ENCODE measurements at regions not wholly inside any gene's neighbourhood (a gene's known extent, or its start where the extent isn't known, plus 50 kb on each side); places are given as distances from the start of the nearest gene placed in this dataset.

GRCh38 chr5:88390481-88390880, 121.8 kb upstream of the TMEM161B start:
- ChIA-PET CTCF (no interaction called here), POLR2A (no interaction called here)
- Histone ChIP-seq H3K36me3 (ENCODE audit: control insufficient read depth, insufficient read depth, low read length) (no peaks in the 10 kb centered on the region), H3K4me3 (ENCODE audit: low read depth, low read length) (no peak overlapping the region), H3K27me3 (ENCODE audit: control insufficient read depth, insufficient read depth, low read length) (no peaks in the 10 kb centered on the region)
- DNase-seq (ENCODE audit: low read depth) = no peak
- no peak for TF ChIP-seq CTCF (IDR thresholded peaks at IDR 0.05; ENCODE audit: insufficient read depth, low read depth, low read length)

GRCh38 chr5:88390096-88390441, 121.4 kb upstream of the TMEM161B start:
- TF ChIP-seq CTCF (IDR thresholded peaks at IDR 0.05; ENCODE audit: insufficient read depth, low read depth, low read length) = no peak
- ChIA-PET CTCF (no interaction called here), POLR2A (no interaction called here)
- no peak for DNase-seq (ENCODE audit: low read depth)
- Histone ChIP-seq H3K27me3 (ENCODE audit: control insufficient read depth, insufficient read depth, low read length) (no peaks in the 10 kb centered on the region), H3K36me3 (ENCODE audit: control insufficient read depth, insufficient read depth, low read length) (no peaks in the 10 kb centered on the region), H3K4me3 (ENCODE audit: low read depth, low read length) (no peak overlapping the region)

DNA sequence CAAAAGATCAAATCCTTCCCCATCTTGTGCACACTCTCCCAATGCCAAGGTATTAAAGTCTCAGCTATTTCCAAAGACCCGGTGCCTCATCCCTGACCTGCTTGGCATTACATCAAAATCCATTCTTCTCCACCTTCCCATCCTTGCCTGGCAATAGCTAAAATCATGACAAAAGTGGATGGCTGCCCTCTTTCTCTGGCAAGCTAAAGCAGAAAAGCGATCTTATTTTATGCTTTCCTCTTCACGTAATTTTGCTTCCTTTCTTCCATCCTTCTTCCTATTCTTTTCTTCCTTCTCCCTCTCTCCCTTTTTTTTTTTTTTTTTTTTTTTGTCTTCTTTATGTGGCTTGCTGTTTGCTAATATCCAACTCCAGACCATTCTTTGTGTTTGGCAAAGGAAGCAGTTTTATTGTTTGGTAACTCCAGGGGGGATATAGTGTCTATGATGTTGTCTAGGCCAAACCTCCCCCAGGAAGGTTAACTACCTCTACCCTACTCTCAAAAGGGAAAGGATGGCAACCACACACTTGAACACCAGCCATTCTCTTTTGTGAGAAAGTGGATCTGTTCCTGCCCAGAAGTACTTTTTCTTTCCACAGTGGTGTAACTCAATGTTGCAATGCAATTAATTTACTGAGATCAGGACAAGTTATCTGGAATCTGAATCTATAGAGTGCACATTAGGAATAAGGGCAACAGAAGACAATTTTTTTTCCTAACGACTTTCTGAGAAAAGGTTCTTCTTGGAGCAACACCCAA, 120.9 kb upstream of the TMEM161B start:
- H3K4me3 ChIP-seq (ENCODE audit: low read depth, low read length) = no peak overlapping the region
- POLR2A ChIA-PET = no interaction called here
- H3K36me3 ChIP-seq (ENCODE audit: control insufficient read depth, insufficient read depth, low read length) = no peaks in the 10 kb centered on the region
- no peaks in the 10 kb centered on the region for H3K27me3 ChIP-seq (ENCODE audit: control insufficient read depth, insufficient read depth, low read length)
- no peak for TF ChIP-seq CTCF (IDR thresholded peaks at IDR 0.05; ENCODE audit: insufficient read depth, low read depth, low read length)
- no peak for DNase-seq (ENCODE audit: low read depth)
- CTCF ChIA-PET = interaction anchor here (1.5 kb wide), 1 partner anchor 50 kb away, joined by 3 read pairs; no protein-coding TSS in a partner anchor

- no peaks in the 10 kb centered on the region for H3K36me3 ChIP-seq (ENCODE audit: control insufficient read depth, insufficient read depth, low read length)
- POLR2A ChIA-PET = no interaction called here
- CTCF ChIA-PET = interaction anchor here (1.5 kb wide), 1 partner anchor 51 kb away, joined by 3 read pairs; no protein-coding TSS in a partner anchor
- no peaks in the 10 kb centered on the region for H3K27me3 ChIP-seq (ENCODE audit: control insufficient read depth, insufficient read depth, low read length)
- no peak for TF ChIP-seq CTCF (IDR thresholded peaks at IDR 0.05; ENCODE audit: insufficient read depth, low read depth, low read length)
- no peak for DNase-seq (ENCODE audit: low read depth)
- H3K4me3 ChIP-seq (ENCODE audit: low read depth, low read length) = no peak overlapping the region
Observed at GRCh38 chr5:88388476-88389337, 120.1 kb upstream of the TMEM161B start.

DNA sequence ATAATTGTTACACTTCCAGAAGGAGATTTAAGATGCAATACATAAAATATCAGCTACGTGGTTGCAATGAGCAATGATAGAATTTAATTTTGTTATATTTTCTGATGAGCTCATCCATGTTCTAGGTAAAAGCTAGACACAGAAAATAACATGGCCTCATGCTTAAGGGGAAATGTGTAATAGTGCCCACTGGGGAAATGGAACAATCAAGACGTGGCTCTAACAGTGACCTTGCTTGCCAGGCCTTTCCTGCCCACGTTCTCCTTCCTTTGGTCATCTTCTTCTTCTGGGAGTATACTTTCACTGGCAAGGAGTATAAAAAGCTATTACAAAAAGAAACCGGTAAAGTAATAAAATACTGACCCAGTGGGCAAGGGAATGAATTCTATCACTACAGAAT, 116.2 kb upstream of the TMEM161B start:
- CTCF ChIA-PET = no interaction called here
- H3K36me3 ChIP-seq (ENCODE audit: control insufficient read depth, insufficient read depth, low read length) = no peaks in the 10 kb centered on the region
- no peak for TF ChIP-seq CTCF (IDR thresholded peaks at IDR 0.05; ENCODE audit: insufficient read depth, low read depth, low read length)

More for the DNA sequence above, 116.2 kb upstream of the TMEM161B start:
- no peaks in the 10 kb centered on the region for H3K27me3 ChIP-seq (ENCODE audit: control insufficient read depth, insufficient read depth, low read length)
- H3K4me3 ChIP-seq (ENCODE audit: low read depth, low read length) = no peak overlapping the region
- POLR2A ChIA-PET = no interaction called here
- no peak for DNase-seq (ENCODE audit: low read depth)
